Adrenal gland (tissue), 9 donors: ENCODE measurements at regions not wholly inside any gene's neighbourhood (a gene's known extent, or its start where the extent isn't known, plus 50 kb on each side); places are given as distances from the start of the nearest gene placed in this dataset.

Experiments
- DNase-seq, 7 donors: peaks; one replicate each; pipeline ENCODE4 v3.0.0-alpha.2; 2019 to 2020
- H3K27ac ChIP-seq, 5 donors: fragments of 200-600 bp; sonication (generic) in 4 of 5; 1 replicate in 3 of 5; 2 replicates in 2 of 5; pipeline versions ENCODE4 v1.5.1 to v1.8.0; 2016 to 2020; ENCODE audit warnings: mild to moderate bottlenecking in 1 of 5
- H3K27me3 ChIP-seq: fragments of 200-600 bp; 2 replicates; pipeline ENCODE4 v1.8.0; 2021
- H3K36me3 ChIP-seq, 2 donors: fragments of 200-600 bp; replicated peaks in 1 of 2; 1 replicate in 1 of 2; 2 replicates in 1 of 2; pipeline versions ENCODE4 v1.5.1 to v1.8.0; 2018 to 2022
- H3K4me1 ChIP-seq, 2 donors: fragments of 200-600 bp; replicated peaks in 1 of 2; 1 replicate in 1 of 2; 2 replicates in 1 of 2; pipeline versions ENCODE4 v1.5.1 to v1.8.0; 2018 to 2021
- H3K4me3 ChIP-seq, 4 donors: fragments of 200-600 bp; sonication (generic) in 3 of 4; one replicate each; pipeline ENCODE4 v1.5.1; 2016 to 2018
- H3K9me3 ChIP-seq, 3 donors: fragments of 200-600 bp; sonication (generic) in 1 of 3; replicated peaks in 1 of 3; 1 replicate in 2 of 3; 2 replicates in 1 of 3; pipeline versions ENCODE4 v1.5.1 to v1.8.0; 2016 to 2021
- CTCF ChIP-seq, 6 experiments: fragments of 450-650 bp in 4 of 6; fragments of 200-600 bp in 2 of 6; sonication (generic) in 1 of 6; IDR thresholded peaks; 1 replicate in 5 of 6; 2 replicates in 1 of 6; pipeline versions ENCODE4 v1.5.1 to v1.8.0; 2016 to 2021; ENCODE audit warnings: antibody characterized with exemption in 6 of 6, mild to moderate bottlenecking in 2 of 6, moderate library complexity in 1 of 6
- POLR2A ChIP-seq, 2 donors: fragments of 450-650 bp; IDR thresholded peaks; one replicate each; pipeline ENCODE4 v1.6.1; 2017; ENCODE audit warnings: antibody characterized with exemption in 2 of 2, mild to moderate bottlenecking in 2 of 2, moderate library complexity in 1 of 2
- WGBS, 4 donors: extraction: QIAGEN DNeasy Blood & Tissue Kit in 2 of 4; methylation state at CpG; one replicate each; pipeline versions ENCODE4 v1.1.5 to v1.1.7; 2013 to 2017; 5-methylcytosine and 5-hydroxymethylcytosine counted together
- intact Hi-C, 2 donors: fragments of 100-400 bp; cut with DNase I; formaldehyde crosslinking; loops; one replicate each; pipeline versions ENCODE4 v1.14.1 to v1.15.0; 2022 to 2023
- donor health status: healthy with polysubstance abuse.
- donor health status: Bipolar disorder and iron deficiency.
- donor health status: DM: yes; HTN: yes; CAD: no.
- donor health status: DM: no; HTN: no; CAD: no.
- donor health status: DM: no; HTN: no; CAD: no.

GRCh38 chr14:101076451-101077198, 173.1 kb upstream of the RTL1 start:
- no peak for TF ChIP-seq CTCF (IDR thresholded peaks at IDR 0.05)
- intact Hi-C loops, result no loop called here
- Histone ChIP-seq H3K4me3 (no peak overlapping the region), H3K27me3 (peaks cover 11% of the 10 kb centered on the region), H3K27ac (no peak overlapping the region), H3K9me3 (no peaks in the 10 kb centered on the region), H3K36me3 (no peaks in the 10 kb centered on the region), H3K4me1 (peaks cover 5 to 8% of the 10 kb centered on the region in 2 donors)
- DNase-seq, result peak in 2 of 7 donors; percentile 26 to 53
- WGBS, 4 donors, result 57 to 66% (median 61%) methylated on average over 22 to 29 of the region's 29 CpGs

GRCh38 chr14:101077481-101078074, 174.1 kb upstream of the RTL1 start:
- intact Hi-C loops, result no loop called here
- H3K4me3 ChIP-seq, result no peak overlapping the region
- DNase-seq, result peak in 2 of 7 donors; percentile 16 to 57
- 6 to 14% (median 9%) methylated on average over 4 to 38 of the region's 38 CpGs for WGBS, 4 donors
- no peak overlapping the region for H3K27ac ChIP-seq
- peaks cover 11% of the 10 kb centered on the region for H3K27me3 ChIP-seq
- H3K36me3 ChIP-seq, result no peaks in the 10 kb centered on the region
- peaks cover 5 to 8% of the 10 kb centered on the region in 2 donors for H3K4me1 ChIP-seq
- no peaks in the 10 kb centered on the region for H3K9me3 ChIP-seq
- TF ChIP-seq POLR2A (IDR thresholded peaks at IDR 0.05), result no peak
- no peak for TF ChIP-seq CTCF (IDR thresholded peaks at IDR 0.05)

GRCh38 chr14:101078170-101078891, 174.8 kb upstream of the RTL1 start:
- H3K4me1 ChIP-seq, result peaks cover 5 to 8% of the 10 kb centered on the region in 2 donors
- peaks cover 11% of the 10 kb centered on the region for H3K27me3 ChIP-seq
- no peaks in the 10 kb centered on the region for H3K36me3 ChIP-seq
- peak in 1 of 7 donors; percentile 44 for DNase-seq
- H3K27ac ChIP-seq, result no peak overlapping the region
- no peak overlapping the region for H3K4me3 ChIP-seq
- intact Hi-C loops, result no loop called here
- TF ChIP-seq CTCF (IDR thresholded peaks at IDR 0.05) (no peak), POLR2A (IDR thresholded peaks at IDR 0.05) (no peak)
- H3K9me3 ChIP-seq, result no peaks in the 10 kb centered on the region
- 82 to 86% (median 84%) methylated on average over 5 to 8 of the region's 8 CpGs for whole genome bisulfite sequencing, 4 donors

GRCh38 chr14:101078892-101079221, 175.3 kb upstream of the RTL1 start:
- peak in 2 of 7 donors; percentile 12 to 47 for DNase-seq
- Histone ChIP-seq H3K27me3 (peaks cover 11% of the 10 kb centered on the region), H3K4me3 (no peak overlapping the region), H3K27ac (no peak overlapping the region), H3K4me1 (peaks cover 0 to 3% of the 10 kb centered on the region in 2 donors), H3K9me3 (no peaks in the 10 kb centered on the region), H3K36me3 (no peaks in the 10 kb centered on the region)
- intact Hi-C loops, result no loop called here
- 87 to 92% (median 89%) methylated on average over 7 to 9 of the region's 9 CpGs for WGBS, 4 donors
- TF ChIP-seq POLR2A (IDR thresholded peaks at IDR 0.05) (no peak), CTCF (IDR thresholded peaks at IDR 0.05) (no peak)
